Breast epithelium (tissue), 4 donors: ENCODE measurements at regions not wholly inside any gene's neighbourhood (a gene's known extent, or its start where the extent isn't known, plus 50 kb on each side); places are given as distances from the start of the nearest gene placed in this dataset.

Experiments used
- DNase-seq, 2 donors: peaks; one replicate each; pipeline ENCODE4 v3.0.0-alpha.2; 2019; ENCODE audit warnings: low spot score in 2 of 2
- H3K27ac ChIP-seq, 2 donors: fragments of 200-600 bp; sonication (generic) in 1 of 2; one replicate each; pipeline ENCODE4 v1.5.1; 2016 to 2019; ENCODE audit warnings: mild to moderate bottlenecking in 1 of 2
- H3K27me3 ChIP-seq, 2 donors: fragments of 200-600 bp; sonication (generic) in 1 of 2; one replicate each; pipeline versions ENCODE4 v1.5.1 to v1.6.0; 2017 to 2019; ENCODE audit warnings: control low read depth in 1 of 2, mild to moderate bottlenecking in 1 of 2
- H3K36me3 ChIP-seq: fragments of 200-600 bp; one replicate; pipeline ENCODE4 v1.5.1; 2019
- H3K4me1 ChIP-seq, 2 donors: fragments of 200-600 bp; sonication (generic); one replicate each; pipeline ENCODE4 v1.5.1; 2016 to 2019; ENCODE audit warnings: control low read depth in 1 of 2
- H3K4me3 ChIP-seq, 3 donors: fragments of 200-600 bp; sonication (generic); 1 replicate in 2 of 3; 2 replicates in 1 of 3; pipeline ENCODE4 v1.5.1; 2016 to 2019; ENCODE audit warnings: mild to moderate bottlenecking in 3 of 3, moderate library complexity in 2 of 3
- H3K9me3 ChIP-seq, 2 donors: fragments of 200-600 bp; sonication (generic) in 1 of 2; one replicate each; pipeline ENCODE4 v1.5.1; 2016 to 2019; ENCODE audit warnings: control low read depth in 1 of 2
- CTCF ChIP-seq, 3 donors: fragments of 450-650 bp; IDR thresholded peaks; one replicate each; pipeline ENCODE4 v1.5.1; 2016 to 2017; ENCODE audit warnings: antibody characterized with exemption in 3 of 3, mild to moderate bottlenecking in 3 of 3, moderate library complexity in 3 of 3
- POLR2A ChIP-seq: fragments of 450-650 bp; IDR thresholded peaks from one replicate; pipeline ENCODE4 v1.6.1; 2016; ENCODE audit warnings: antibody characterized with exemption, mild to moderate bottlenecking, moderate library complexity
- POLR2AphosphoS5 ChIP-seq, 3 donors: sonication (generic); formaldehyde crosslinking; IDR thresholded peaks; one replicate each; pipeline ENCODE4 v1.6.1; 2017; ENCODE audit warnings: antibody characterized with exemption in 3 of 3
- intact Hi-C: fragments of 100-400 bp; cut with DNase I; formaldehyde crosslinking; loops from one replicate; pipeline ENCODE4 v1.15.1; 2023; ENCODE audit warnings: low total_unique reads

- Histone ChIP-seq H3K4me3 (no peak overlapping the region), H3K9me3 (no peaks in the 10 kb centered on the region), H3K27me3 (no peaks in the 10 kb centered on the region), H3K36me3 (no peaks in the 10 kb centered on the region), H3K4me1 (no peaks in the 10 kb centered on the region), H3K27ac (no peak overlapping the region)
- TF ChIP-seq POLR2AphosphoS5 (IDR thresholded peaks at IDR 0.05) (no peak), CTCF (IDR thresholded peaks at IDR 0.05) (no peak), POLR2A (no peak)
- DNase-seq: no peak
- intact Hi-C loops: no loop called here
Measured at GRCh38 chr20:7087803-7088202, 320.3 kb downstream of the BMP2 start.

- no peaks in the 10 kb centered on the region for H3K36me3 ChIP-seq
- H3K4me1 ChIP-seq: no peaks in the 10 kb centered on the region
- H3K4me3 ChIP-seq: no peak overlapping the region
- no peak overlapping the region for H3K27ac ChIP-seq
- DNase-seq: no peak
- no peaks in the 10 kb centered on the region for H3K9me3 ChIP-seq
- H3K27me3 ChIP-seq: no peaks in the 10 kb centered on the region
- intact Hi-C loops: no loop called here
- no peak for TF ChIP-seq POLR2AphosphoS5 (IDR thresholded peaks at IDR 0.05)
- TF ChIP-seq POLR2A: no peak
- TF ChIP-seq CTCF (IDR thresholded peaks at IDR 0.05): no peak
Measured at GRCh38 chr20:7090001-7090400, 322.5 kb downstream of the BMP2 start.

DNA sequence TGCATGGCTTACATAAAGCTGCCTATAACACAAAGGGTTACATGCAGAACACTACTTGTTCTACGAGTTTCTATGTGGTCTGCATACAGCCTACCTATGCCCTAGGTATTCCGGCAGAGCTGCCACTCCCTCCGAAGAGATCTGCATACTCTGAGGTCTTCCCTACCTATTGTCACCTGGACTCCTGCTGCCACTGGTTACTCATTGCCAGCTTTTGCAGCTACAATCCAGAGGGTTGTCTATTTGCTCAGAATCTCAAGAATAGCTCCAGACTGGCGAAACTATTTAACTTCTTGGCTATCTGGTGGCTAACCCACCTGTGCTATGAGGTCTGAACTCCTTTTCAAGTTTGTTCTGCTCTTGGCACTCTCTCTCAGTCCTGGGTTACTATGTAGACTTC, 323.3 kb downstream of the BMP2 start:
- no peak for DNase-seq
- TF ChIP-seq CTCF (IDR thresholded peaks at IDR 0.05) (no peak), POLR2A (no peak), POLR2AphosphoS5 (IDR thresholded peaks at IDR 0.05) (no peak)
- Histone ChIP-seq H3K4me1 (no peaks in the 10 kb centered on the region), H3K9me3 (no peaks in the 10 kb centered on the region), H3K4me3 (no peak overlapping the region), H3K36me3 (no peaks in the 10 kb centered on the region), H3K27ac (no peak overlapping the region), H3K27me3 (no peaks in the 10 kb centered on the region)
- intact Hi-C loops: no loop called here

- H3K27ac ChIP-seq: no peak overlapping the region
- H3K4me3 ChIP-seq: no peak overlapping the region
- no peaks in the 10 kb centered on the region for H3K9me3 ChIP-seq
- H3K36me3 ChIP-seq: no peaks in the 10 kb centered on the region
- DNase-seq: no peak
- TF ChIP-seq POLR2A: no peak
- TF ChIP-seq CTCF (IDR thresholded peaks at IDR 0.05): no peak
- TF ChIP-seq POLR2AphosphoS5 (IDR thresholded peaks at IDR 0.05): no peak
- H3K4me1 ChIP-seq: no peaks in the 10 kb centered on the region
- intact Hi-C loops: no loop called here
- no peaks in the 10 kb centered on the region for H3K27me3 ChIP-seq
Measured at GRCh38 chr20:7091655-7092054, 324.2 kb downstream of the BMP2 start.

DNA sequence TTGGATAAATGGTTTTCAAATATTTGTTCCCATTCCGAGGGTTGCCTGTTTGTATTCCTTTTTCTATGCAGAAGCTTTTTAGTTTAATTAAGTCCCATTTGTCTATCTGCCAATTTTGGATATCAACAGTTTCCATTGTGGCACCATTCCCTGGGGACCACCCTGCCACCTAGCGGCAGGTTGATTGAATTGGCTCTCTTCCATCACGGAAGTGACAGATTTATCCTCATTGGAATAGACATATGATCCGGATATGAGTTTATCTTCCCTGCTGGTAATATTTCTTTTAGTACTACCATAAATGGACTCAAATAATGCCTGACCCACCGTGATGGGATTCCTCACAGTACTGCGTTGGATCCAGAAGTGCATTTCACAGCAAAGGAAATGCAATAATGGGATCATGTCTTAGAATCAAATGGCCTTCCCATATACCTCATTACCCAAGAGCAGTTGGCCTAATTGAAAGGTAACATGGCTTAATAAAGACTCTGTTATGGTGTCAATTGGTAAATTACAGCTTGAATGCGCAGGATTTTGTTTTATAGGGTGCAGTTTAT, 327.0 kb downstream of the BMP2 start:
- DNase-seq: no peak
- H3K27ac ChIP-seq: no peak overlapping the region
- TF ChIP-seq CTCF (IDR thresholded peaks at IDR 0.05): no peak
- no peak for TF ChIP-seq POLR2AphosphoS5 (IDR thresholded peaks at IDR 0.05)
- TF ChIP-seq POLR2A: no peak
- H3K36me3 ChIP-seq: no peaks in the 10 kb centered on the region
- H3K4me3 ChIP-seq: no peak overlapping the region
- H3K4me1 ChIP-seq: no peaks in the 10 kb centered on the region
- intact Hi-C loops: no loop called here
- no peaks in the 10 kb centered on the region for H3K27me3 ChIP-seq
- H3K9me3 ChIP-seq: peaks cover 0 to 14% of the 10 kb centered on the region in 2 donors
